Effector memory CD4-positive, alpha-beta T cell (primary cell): ENCODE measurements at regions not wholly inside any gene's neighbourhood (a gene's known extent, or its start where the extent isn't known, plus 50 kb on each side); places are given as distances from the start of the nearest gene placed in this dataset.

ENCODE experiments used
- DNase-seq, 3 donors: peaks; one replicate each; pipeline ENCODE4 v3.0.0-alpha.2; 2020
- H3K27ac ChIP-seq: 2 replicates; pipeline ENCODE4 v1.7.0; 2013; ENCODE audit warnings: mild to moderate bottlenecking, low read length, moderate library complexity; ENCODE audit not compliant: insufficient read depth, poor library complexity, severe bottlenecking
- H3K27me3 ChIP-seq: replicated peaks from 2 replicates; pipeline ENCODE4 v1.7.0; 2013; ENCODE audit warnings: mild to moderate bottlenecking, low read length; ENCODE audit not compliant: insufficient read depth, control insufficient read depth, poor library complexity, severe bottlenecking
- H3K36me3 ChIP-seq: 2 replicates; pipeline ENCODE4 v1.7.0; 2013; ENCODE audit warnings: mild to moderate bottlenecking, low read length, moderate library complexity; ENCODE audit not compliant: control insufficient read depth, insufficient read depth
- H3K4me1 ChIP-seq: 2 replicates; pipeline ENCODE4 v1.7.0; 2013; ENCODE audit warnings: low read length, mild to moderate bottlenecking; ENCODE audit not compliant: control insufficient read depth, insufficient read depth, poor library complexity, severe bottlenecking
- H3K4me3 ChIP-seq: 2 replicates; pipeline ENCODE4 v1.7.0; 2013; ENCODE audit warnings: low read length, low read depth, mild to moderate bottlenecking; ENCODE audit not compliant: insufficient read depth, poor library complexity, severe bottlenecking
- H3K9me3 ChIP-seq: 2 replicates; pipeline ENCODE4 v1.7.0; 2013; ENCODE audit warnings: mild to moderate bottlenecking, low read length, moderate library complexity; ENCODE audit not compliant: control insufficient read depth

- no peaks in the 10 kb centered on the region for H3K27me3 ChIP-seq
- no peaks in the 10 kb centered on the region for H3K9me3 ChIP-seq
- no peak overlapping the region for H3K4me3 ChIP-seq
- no peak for DNase-seq
- H3K36me3 ChIP-seq = no peaks in the 10 kb centered on the region
- no peak overlapping the region for H3K27ac ChIP-seq
- no peaks in the 10 kb centered on the region for H3K4me1 ChIP-seq
Measured at GRCh38 chr16:85367485-85367884, 245.6 kb upstream of the GSE1 start.

- H3K27me3 ChIP-seq = no peaks in the 10 kb centered on the region
- H3K9me3 ChIP-seq = no peaks in the 10 kb centered on the region
- no peaks in the 10 kb centered on the region for H3K36me3 ChIP-seq
- H3K4me3 ChIP-seq = no peak overlapping the region
- no peak for DNase-seq
- H3K4me1 ChIP-seq = no peaks in the 10 kb centered on the region
- H3K27ac ChIP-seq = no peak overlapping the region
Measured at GRCh38 chr16:85369060-85369459, 244.1 kb upstream of the GSE1 start.

GRCh38 chr16:85369741-85370528 lies 243.2 kb upstream of the GSE1 start:
- Histone ChIP-seq H3K27ac (no peak overlapping the region), H3K4me1 (no peaks in the 10 kb centered on the region), H3K27me3 (no peaks in the 10 kb centered on the region), H3K9me3 (no peaks in the 10 kb centered on the region), H3K36me3 (no peaks in the 10 kb centered on the region), H3K4me3 (no peak overlapping the region)
- peak in 2 of 3 donors; percentile 7 to 12 for DNase-seq

- Histone ChIP-seq H3K9me3 (no peaks in the 10 kb centered on the region), H3K4me1 (no peaks in the 10 kb centered on the region), H3K27me3 (no peaks in the 10 kb centered on the region), H3K27ac (no peak overlapping the region), H3K4me3 (no peak overlapping the region), H3K36me3 (no peaks in the 10 kb centered on the region)
- DNase-seq = no peak
Measured at GRCh38 chr16:85370543-85370880, 242.6 kb upstream of the GSE1 start.

- Histone ChIP-seq H3K27ac (no peak overlapping the region), H3K9me3 (no peaks in the 10 kb centered on the region), H3K4me3 (no peak overlapping the region), H3K27me3 (no peaks in the 10 kb centered on the region), H3K4me1 (no peaks in the 10 kb centered on the region), H3K36me3 (no peaks in the 10 kb centered on the region)
- no peak for DNase-seq
Measured at GRCh38 chr16:85370881-85371651, 242.1 kb upstream of the GSE1 start.

- Histone ChIP-seq H3K9me3 (no peaks in the 10 kb centered on the region), H3K4me3 (no peak overlapping the region), H3K4me1 (no peaks in the 10 kb centered on the region), H3K36me3 (no peaks in the 10 kb centered on the region), H3K27ac (no peak overlapping the region), H3K27me3 (no peaks in the 10 kb centered on the region)
- no peak for DNase-seq
Measured at GRCh38 chr16:85371948-85372347, 241.2 kb upstream of the GSE1 start.

GRCh38 chr16:85372627-85373372 lies 240.3 kb upstream of the GSE1 start:
- Histone ChIP-seq H3K4me1 (no peaks in the 10 kb centered on the region), H3K27me3 (no peaks in the 10 kb centered on the region), H3K27ac (no peak overlapping the region), H3K4me3 (no peak overlapping the region), H3K36me3 (no peaks in the 10 kb centered on the region), H3K9me3 (no peaks in the 10 kb centered on the region)
- DNase-seq = no peak

GRCh38 chr16:85373741-85374570 lies 239.2 kb upstream of the GSE1 start:
- Histone ChIP-seq H3K4me3 (no peak overlapping the region), H3K27me3 (no peaks in the 10 kb centered on the region), H3K4me1 (no peaks in the 10 kb centered on the region), H3K36me3 (no peaks in the 10 kb centered on the region), H3K9me3 (no peaks in the 10 kb centered on the region), H3K27ac (no peak overlapping the region)
- no peak for DNase-seq

GRCh38 chr16:85374571-85374872 lies 238.6 kb upstream of the GSE1 start:
- H3K36me3 ChIP-seq = no peaks in the 10 kb centered on the region

More at GRCh38 chr16:85374571-85374872, 238.6 kb upstream of the GSE1 start:
- Histone ChIP-seq H3K4me1 (no peaks in the 10 kb centered on the region), H3K27me3 (no peaks in the 10 kb centered on the region), H3K9me3 (no peaks in the 10 kb centered on the region), H3K27ac (no peak overlapping the region), H3K4me3 (no peak overlapping the region)
- no peak for DNase-seq
